ENCODE measurements at regions not wholly inside any gene's neighbourhood (a gene's known extent, or its start where the extent isn't known, plus 50 kb on each side); places are given as distances from the start of the nearest gene placed in this dataset.

GRCh38 chr7:10708447-10708846 is 265.2 kb upstream of the PHF14 start:
- no peak for TF ChIP-seq POLR2A (IDR thresholded peaks at IDR 0.05; ENCODE audit: low read length)
- TF ChIP-seq GATA1 (IDR thresholded peaks at IDR 0.05; ENCODE audit: low read depth, low read length): no peak

Measured in erythroblast (primary cell).